ENCODE measurements at regions not wholly inside any gene's neighbourhood (a gene's known extent, or its start where the extent isn't known, plus 50 kb on each side); places are given as distances from the start of the nearest gene placed in this dataset.
A peak's percentile ranks its signal among the peaks of the same experiment; 100 is the strongest.

- no peak overlapping the region for H3K27ac ChIP-seq (ENCODE audit: low read depth, low read length)
- 35 to 44% (median 38%) methylated on average over 1 of the region's 1 CpG for WGBS, 3 donors
Measured at GRCh38 chr7:106418094-106418493, 133.3 kb upstream of the NAMPT start.

GRCh38 chr7:106417273-106417902 lies 132.6 kb upstream of the NAMPT start:
- peak overlapping the region; percentile 42 for H3K27ac ChIP-seq (ENCODE audit: low read depth, low read length)
- 26 to 63% (median 55%) methylated on average over 6 of the region's 6 CpGs for WGBS, 3 donors

- no peak overlapping the region for H3K27ac ChIP-seq (ENCODE audit: low read depth, low read length)
Measured at GRCh38 chr7:106416430-106416829, 131.6 kb upstream of the NAMPT start.

- H3K27ac ChIP-seq (ENCODE audit: low read depth, low read length): no peak overlapping the region
Measured at GRCh38 chr7:106415433-106415832, 130.7 kb upstream of the NAMPT start.

DNA sequence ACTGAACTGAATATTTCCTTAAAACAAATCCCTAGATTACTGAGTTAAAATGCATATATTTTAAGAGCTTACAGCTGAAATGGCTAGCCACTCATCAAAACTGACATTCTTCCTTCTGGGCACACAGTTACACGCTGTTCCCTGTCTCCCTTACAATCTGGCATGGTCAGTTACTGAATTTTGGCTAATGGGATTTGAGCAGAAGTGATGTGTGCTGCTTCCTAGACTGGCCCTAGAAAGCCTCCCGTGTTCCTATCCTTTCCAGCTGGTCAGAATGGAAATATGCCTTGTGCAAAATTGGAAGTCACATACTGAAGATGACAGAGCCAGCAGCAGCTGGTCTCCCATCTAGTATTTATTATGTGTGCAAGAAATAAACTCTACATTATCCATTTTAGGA lies 128.7 kb upstream of the NAMPT start:
- H3K27ac ChIP-seq (ENCODE audit: low read depth, low read length): no peak overlapping the region
- WGBS, 3 donors: 77 to 82% (median 82%) methylated on average over 2 of the region's 2 CpGs

DNA sequence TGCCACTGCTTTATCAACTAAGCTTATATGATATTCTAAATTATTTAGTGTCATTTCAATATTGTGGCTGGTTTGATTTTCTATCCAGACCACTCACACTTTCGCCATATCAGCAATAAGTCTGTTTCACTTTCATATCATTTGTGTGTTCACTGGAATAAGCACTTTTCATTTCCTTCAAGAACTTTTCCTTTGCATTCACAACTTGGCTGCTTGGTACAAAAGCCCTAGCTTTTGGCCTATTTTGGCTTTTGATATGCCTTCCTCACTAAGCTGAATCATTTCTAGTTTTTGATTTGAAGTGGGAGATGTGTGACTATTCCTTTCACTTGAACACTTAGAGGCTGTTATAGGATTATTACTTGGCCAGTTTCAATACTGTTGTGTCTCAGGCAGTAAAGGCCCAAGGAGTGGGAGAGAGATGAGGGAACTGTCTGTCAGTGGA lies 120.9 kb upstream of the NAMPT start:
- 0 to 8% (median 0%) methylated on average over 1 of the region's 1 CpG for WGBS, 3 donors
- no peak overlapping the region for H3K27ac ChIP-seq (ENCODE audit: low read depth, low read length)

GRCh38 chr7:106402898-106403297 lies 118.1 kb upstream of the NAMPT start:
- H3K27ac ChIP-seq (ENCODE audit: low read depth, low read length): no peak overlapping the region
- 75 to 91% (median 82%) methylated on average over 1 of the region's 1 CpG for WGBS, 3 donors

DNA sequence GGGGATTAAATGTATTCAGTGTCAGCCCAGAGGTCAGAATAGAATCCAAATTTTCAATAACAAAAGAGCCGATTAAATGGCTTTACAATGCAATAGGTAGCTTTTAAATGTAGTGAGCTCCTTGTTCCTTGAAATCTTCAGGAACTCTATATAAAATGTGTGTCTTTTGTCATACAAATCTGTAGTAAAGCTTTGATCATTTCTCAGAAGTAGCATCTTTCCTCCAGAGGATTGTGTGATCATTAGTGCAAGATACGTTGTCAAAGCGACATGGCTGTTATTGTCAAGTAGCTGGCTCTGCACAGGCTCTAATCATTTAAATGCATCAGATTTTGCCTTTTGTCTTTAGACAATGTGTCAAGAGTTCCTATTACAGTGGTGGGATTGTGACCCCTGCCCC lies 116.1 kb upstream of the NAMPT start:
- no peak overlapping the region for H3K27ac ChIP-seq (ENCODE audit: low read depth, low read length)
- 72 to 91% (median 87%) methylated on average over 3 of the region's 3 CpGs for WGBS, 3 donors

GRCh38 chr7:106398786-106399185 lies 114.0 kb upstream of the NAMPT start:
- no peak overlapping the region for H3K27ac ChIP-seq (ENCODE audit: low read depth, low read length)

DNA sequence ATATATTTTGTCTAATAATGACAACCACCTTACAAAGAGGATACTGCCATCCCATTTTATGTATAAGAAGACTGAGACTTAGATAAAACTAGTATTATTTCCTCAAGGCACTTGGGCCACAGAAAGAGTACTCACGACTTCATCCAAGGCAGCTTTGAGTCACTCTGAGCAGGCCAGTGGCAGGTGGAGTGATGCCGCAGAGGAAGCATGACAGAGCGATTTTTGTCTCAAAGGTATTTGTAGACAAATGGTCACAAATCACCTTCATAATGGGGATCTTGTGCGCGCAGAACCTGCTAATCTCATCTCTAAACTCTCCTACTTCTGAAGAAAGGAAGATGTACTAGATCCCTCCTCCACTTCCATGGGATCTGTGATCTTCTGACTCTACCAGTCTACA lies 113.2 kb upstream of the NAMPT start:
- 86 to 94% (median 92%) methylated on average over 5 of the region's 5 CpGs for WGBS, 3 donors
- H3K27ac ChIP-seq (ENCODE audit: low read depth, low read length): no peak overlapping the region

DNA sequence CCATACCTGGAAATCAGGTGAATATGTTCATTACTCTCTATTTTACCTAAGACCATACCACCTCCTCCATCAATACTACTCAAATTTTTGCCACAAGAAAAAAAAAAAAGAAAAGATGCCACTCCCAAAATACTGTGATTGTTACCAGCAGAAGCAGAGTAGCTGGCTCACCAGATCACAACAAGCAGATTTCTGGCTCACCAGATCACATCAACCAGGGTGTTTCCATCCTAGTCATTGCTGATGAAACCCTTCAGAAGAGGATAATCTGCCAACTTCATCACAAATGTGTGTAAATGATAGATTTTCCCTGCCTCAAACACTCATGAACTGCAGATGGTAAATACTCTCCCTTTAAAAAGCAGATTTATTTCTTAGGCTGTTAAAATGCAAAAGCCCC lies 109.7 kb upstream of the NAMPT start:
- no peak overlapping the region for H3K27ac ChIP-seq (ENCODE audit: low read depth, low read length)

- no peak overlapping the region for H3K27ac ChIP-seq (ENCODE audit: low read depth, low read length)
- WGBS, 3 donors: 65 to 77% (median 71%) methylated on average over 6 of the region's 6 CpGs
Measured at GRCh38 chr7:106393564-106394251, 108.9 kb upstream of the NAMPT start.

GRCh38 chr7:106392590-106392989 lies 107.8 kb upstream of the NAMPT start:
- H3K27ac ChIP-seq (ENCODE audit: low read depth, low read length): no peak overlapping the region
- WGBS, 3 donors: 52 to 69% (median 61%) methylated on average over 2 of the region's 2 CpGs

DNA sequence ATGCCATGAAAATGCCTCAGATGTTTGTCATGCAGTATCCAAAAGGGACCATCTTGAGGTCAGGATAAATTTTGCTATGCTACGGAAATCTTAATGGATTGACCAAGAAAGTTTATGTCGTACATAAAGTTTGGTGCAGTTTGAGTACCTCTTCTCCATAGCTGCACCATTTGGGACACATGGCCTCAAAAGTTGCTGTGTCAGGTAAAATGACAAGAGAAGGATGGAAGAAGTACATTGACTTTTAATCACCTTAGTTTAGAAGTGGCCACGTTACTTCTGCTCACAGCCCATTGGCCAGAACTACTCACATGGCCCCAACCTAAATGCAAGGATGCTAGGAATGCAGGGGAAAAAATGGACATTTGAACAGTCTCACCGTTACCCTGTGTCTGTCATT lies 107.4 kb upstream of the NAMPT start:
- 76 to 88% (median 86%) methylated on average over 4 of the region's 4 CpGs for WGBS, 3 donors
- H3K27ac ChIP-seq (ENCODE audit: low read depth, low read length): no peak overlapping the region

- 89 to 95% (median 95%) methylated on average over 5 of the region's 5 CpGs for WGBS, 3 donors
- H3K27ac ChIP-seq (ENCODE audit: low read depth, low read length): no peak overlapping the region
Measured at GRCh38 chr7:106386958-106387357, 102.2 kb upstream of the NAMPT start.

GRCh38 chr7:106384373-106384772 lies 99.6 kb upstream of the NAMPT start:
- H3K27ac ChIP-seq (ENCODE audit: low read depth, low read length): no peak overlapping the region

GRCh38 chr7:106382929-106383328 lies 98.1 kb upstream of the NAMPT start:
- 93 to 97% (median 94%) methylated on average over 1 of the region's 1 CpG for WGBS, 3 donors
- no peak overlapping the region for H3K27ac ChIP-seq (ENCODE audit: low read depth, low read length)

DNA sequence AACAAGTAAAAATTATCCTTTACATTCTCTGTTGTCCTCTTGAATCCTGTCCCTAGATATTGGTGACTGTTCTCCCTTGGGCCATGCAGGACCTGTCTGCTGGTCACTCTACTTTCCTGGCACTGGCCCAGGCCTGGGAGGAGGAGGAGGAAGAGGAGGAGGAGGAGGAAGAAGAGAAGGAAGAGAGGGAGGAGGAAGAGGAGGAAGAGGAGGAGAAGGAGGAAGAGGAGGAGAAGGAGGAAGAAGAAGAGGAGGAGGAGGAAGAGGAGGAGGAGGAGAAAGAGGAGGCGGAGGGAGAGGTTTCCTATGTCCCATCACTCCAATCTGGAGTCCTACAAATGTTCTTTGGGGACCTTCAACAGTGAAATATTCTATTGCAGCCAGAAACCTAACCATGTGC lies 97.3 kb upstream of the NAMPT start:
- H3K27ac ChIP-seq (ENCODE audit: low read depth, low read length): no peak overlapping the region
- WGBS, 3 donors: 69 to 94% (median 94%) methylated on average over 1 of the region's 1 CpG

- WGBS, 3 donors: 62 to 68% (median 66%) methylated on average over 2 of the region's 2 CpGs
- no peak overlapping the region for H3K27ac ChIP-seq (ENCODE audit: low read depth, low read length)
Measured at GRCh38 chr7:106381252-106381651, 96.5 kb upstream of the NAMPT start.

- WGBS, 3 donors: 90 to 100% (median 91%) methylated on average over 3 of the region's 3 CpGs
- no peak overlapping the region for H3K27ac ChIP-seq (ENCODE audit: low read depth, low read length)
Measured at GRCh38 chr7:106377847-106378361, 93.1 kb upstream of the NAMPT start.
